Stimulated activated CD4-positive, alpha-beta T cell treated with anti-CD3 and anti-CD28 coated beads, TNF-alpha, amount 100 ng/mL, for 48 hours (primary cell): ENCODE measurements at regions not wholly inside any gene's neighbourhood (a gene's known extent, or its start where the extent isn't known, plus 50 kb on each side); places are given as distances from the start of the nearest gene placed in this dataset.
"Not testable (repeated sequence)": the region's sequence is repeated elsewhere in the genome, so short reads cannot be mapped to it uniquely, and the experiment has no call there.

Experiments used
- DNase-seq, 3 donors: peaks; one replicate each; pipeline ENCODE4 v3.0.0-alpha.2; 2020; ENCODE audit warnings: low read depth in 3 of 3

DNA sequence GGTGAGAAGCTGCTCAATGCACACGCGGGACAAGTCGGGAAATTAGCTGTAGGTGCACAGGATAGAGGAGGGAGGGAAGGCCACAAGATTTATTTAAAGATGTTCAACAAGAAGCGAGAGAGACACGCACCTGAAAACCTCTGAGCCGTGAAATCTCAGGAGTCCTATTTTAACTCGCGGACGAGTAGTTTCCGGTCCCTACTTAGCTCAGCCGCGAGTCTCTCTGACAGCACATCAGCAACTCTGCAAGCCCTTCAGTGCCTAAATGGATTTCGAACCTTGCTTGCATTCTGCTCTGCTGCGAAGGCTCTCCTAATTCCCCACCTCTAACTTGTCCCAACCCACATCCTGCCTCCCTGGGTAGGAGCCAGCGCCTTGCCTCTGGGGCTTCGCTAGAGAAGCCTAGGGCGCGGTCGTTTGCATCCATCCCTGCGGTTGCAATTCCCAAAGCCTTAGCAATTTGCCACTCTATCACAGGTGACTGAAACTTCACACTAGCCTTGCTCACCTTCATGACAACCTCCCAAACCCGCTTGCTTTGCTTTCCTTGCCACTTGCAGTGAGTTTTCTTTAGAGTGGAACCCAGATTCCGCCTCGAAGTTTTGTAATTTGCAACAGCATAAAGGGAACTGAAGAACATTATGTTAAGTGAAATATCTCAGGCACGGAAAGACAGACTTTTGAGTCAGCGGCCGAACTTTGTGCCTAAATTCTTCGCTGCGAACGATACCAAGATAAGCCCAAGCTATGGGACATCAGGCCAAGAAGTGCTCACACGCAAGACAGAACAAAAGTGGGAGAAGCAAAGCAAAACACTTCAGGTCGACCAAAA lies 202.8 kb downstream of the KDM5D start:
- DNase-seq, result no peak

DNA sequence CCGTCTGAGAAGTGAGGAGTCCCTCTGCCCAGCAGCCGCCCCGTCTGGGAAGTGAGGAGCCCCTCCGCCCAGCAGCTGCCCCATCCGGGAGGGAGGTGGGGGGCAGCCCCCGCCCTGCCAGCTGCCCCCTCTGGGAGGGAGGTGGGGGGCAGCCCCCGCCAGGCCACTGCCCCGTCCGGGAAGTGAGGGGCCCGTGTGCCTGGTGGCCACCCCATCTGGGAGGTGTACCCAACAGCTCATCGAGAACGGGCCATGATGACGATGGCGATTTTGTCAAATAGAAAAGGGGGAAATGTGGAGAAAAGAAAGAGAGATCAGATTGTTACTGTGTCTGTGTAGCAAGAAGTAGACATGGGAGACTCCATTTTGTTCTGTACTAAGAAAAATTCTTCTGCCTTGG lies 208.8 kb downstream of the KDM5D start:
- DNase-seq, result not testable (repeated sequence)

DNA sequence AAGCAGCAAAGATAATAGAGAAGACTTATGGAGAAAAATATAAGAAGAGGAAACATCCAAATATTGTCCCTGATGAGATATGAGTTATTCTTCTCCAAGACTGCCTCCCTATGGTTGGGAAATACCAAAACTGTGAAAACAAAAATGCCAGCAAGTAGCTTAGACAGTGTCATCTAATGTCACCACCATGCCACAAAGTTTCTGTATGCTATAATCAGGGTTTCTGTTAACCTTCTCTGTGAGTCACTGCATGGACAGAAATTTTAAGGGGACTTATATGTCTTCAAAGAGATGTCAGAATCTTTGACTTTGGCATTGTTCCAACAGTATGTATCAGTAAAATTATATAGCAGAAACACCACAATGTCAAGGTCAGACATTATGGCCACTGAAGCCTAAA lies 222.6 kb downstream of the KDM5D start:
- no peak for DNase-seq

DNA sequence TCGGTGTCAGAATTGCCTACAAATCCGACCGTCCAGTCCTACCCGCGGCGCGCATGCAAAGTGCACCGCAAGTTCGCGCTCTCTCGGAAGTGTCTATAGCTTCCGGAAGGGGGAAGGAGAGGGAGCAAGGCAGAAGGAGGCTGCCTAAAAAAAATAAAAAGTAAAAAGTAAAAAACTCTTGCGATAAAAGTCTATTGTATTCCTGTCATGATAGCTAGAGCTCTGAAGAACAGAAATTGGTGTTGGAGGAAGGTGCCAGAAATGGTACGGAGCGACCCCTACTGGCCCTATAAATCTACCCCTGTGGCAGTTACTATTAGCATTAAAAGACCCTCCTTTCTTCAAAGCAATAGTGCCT lies 241.5 kb downstream of the KDM5D start:
- peak in 1 of 3 donors; percentile 0 for DNase-seq

DNA sequence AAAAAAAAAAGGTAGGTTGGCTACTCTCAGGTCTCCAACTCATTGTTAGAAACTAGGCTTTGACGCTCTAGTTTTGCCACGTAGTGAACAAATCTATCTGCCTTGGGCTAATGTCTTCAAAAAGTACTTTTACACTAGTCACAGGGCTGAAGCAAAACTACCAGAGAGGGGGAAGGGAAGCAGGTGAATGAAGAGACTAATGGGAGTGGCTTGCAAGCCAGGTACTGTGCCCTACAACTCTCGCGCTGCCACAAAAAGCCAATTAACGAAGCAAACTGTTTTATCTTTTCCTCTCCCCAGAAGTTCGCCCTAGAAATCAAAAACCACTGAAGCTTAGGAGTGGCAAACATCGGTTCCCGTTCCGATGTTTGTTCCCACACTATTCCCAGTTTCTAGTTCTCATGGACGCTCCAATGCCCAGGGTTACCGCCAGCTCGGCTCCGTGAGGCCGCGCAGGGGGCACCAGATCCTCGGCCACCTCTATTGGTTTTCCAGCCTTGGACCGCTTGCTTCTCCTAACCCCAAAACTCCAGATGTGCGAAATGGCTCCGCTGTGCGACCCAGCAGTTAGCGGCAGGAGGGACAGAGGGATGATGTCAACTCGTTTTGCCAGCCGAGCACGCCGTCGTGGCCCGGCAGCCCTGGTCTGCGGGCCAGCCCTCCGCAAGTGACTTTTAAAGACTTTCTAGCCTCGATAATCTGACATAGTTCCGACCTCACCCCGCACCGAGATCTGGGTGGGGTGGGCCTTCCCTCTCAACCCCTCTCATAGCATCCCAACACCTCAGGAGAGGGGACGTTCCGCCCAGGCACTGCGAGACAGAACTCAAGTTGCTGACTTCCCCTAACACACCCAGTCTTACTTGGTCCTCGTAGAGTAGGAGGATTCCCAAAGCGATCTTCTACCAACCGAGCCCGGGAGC lies 242.1 kb downstream of the KDM5D start:
- no peak for DNase-seq

DNA sequence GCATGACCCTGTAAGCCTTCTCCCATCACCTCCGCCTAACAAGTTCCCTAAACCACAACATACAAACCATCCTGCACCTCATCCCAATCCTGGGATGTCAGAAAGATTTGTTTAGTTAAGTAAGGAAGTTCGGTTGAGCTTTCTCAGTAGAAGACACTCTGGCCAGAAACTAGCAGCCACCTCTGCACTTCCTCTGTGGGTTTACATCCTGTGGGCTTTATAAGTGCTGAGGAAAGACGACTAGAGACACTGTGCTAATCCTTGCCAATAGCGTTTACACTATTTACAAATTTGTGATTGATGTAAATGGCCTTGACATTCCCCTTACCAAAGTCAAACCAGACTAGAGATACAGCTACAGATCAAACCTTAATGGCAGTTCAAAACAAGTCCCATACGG lies 246.0 kb downstream of the KDM5D start:
- DNase-seq, result no peak

DNA sequence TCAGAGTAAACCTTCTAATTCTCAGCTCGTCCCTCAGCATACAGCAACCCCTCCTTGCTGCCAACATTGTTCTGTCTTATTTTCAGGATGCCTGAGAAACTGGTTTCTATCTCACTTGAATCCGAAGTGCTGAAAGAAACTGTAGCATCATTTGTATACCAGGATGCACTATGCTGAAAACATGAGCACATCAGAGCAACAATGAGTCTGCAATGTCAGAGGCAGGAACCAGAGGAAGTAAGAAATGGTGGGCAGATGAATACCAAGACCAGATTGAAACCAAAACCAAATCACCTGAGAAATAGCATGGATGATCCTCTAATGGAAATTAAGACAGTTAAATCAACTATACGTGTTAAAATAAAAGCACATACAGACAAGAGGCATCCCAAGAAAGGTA lies 257.0 kb downstream of the KDM5D start:
- no peak for DNase-seq

DNA sequence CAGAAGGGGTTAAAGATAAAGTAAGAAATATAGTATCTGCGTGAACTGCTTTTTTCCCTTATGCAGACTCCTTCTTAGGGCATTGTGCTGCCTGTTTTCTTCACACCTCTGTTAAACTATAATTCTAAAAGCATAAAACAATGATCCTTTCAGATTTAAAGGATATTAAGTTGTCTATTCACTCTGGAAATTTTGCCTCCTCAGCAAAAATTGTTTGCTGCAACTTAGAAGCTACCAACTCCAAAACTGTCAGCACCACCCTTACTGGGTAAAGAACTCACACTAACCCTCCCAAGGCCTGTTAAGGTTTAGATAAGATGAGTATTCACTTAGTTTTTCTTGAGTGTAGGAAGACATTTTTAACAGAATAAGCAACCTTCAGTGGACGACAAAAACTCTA lies 259.5 kb downstream of the KDM5D start:
- DNase-seq, result no peak

DNA sequence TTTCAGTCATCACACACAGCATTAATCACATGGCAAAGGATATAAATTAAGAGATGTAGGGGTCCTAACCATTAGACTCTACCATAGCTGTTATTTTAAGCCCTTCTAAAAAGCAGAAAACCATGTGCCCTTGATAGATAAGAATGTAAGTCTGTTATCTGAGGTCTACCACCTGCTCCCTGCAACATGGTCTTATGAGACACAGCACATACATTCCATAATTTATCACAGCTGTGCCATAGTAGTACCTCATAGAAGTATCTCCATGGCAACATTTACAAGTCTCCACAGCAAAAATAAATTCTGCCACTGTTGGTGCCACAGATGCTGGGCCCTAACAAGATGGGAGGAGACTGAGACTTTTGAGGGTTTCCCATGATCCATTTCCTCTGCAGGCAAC lies 265.4 kb downstream of the KDM5D start:
- no peak for DNase-seq

DNA sequence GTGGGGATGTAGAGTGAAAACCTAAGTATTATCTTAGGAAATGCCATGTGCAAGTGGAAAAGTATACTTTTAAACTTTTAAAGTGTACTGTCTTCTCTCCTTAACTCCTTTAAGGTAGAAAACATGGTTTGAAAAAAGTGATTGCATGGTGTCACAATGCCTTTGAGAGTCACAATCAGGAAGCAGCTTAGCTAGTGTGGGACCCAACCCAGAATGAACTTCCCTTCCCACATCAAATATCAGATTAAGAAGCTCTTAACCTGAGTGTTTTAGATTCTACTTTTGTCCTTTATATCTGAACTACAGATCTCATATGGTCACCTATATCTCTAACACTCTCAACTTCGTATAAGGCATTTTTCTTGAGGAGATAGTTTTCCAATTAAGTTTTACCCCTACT lies 266.6 kb downstream of the KDM5D start:
- no peak for DNase-seq

DNA sequence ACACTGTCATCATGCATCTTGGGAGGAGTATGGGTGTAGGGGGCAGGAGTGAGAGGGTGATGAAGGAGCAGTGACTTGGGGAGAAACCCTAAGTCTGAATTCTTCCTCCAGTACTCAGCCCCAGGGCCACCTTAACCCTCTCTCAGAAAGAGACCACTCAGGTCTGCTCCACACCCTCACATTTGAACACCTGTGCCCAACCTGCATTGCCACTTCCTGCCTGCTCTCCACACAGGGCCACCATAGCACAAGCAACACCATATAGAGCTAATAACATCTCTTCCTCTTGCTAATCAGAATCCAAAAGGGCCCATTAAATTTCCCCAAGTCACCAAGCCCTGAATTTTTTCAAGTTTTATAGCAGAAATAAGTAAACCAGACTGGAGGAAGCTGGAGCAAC lies 278.7 kb downstream of the KDM5D start:
- no peak for DNase-seq

DNA sequence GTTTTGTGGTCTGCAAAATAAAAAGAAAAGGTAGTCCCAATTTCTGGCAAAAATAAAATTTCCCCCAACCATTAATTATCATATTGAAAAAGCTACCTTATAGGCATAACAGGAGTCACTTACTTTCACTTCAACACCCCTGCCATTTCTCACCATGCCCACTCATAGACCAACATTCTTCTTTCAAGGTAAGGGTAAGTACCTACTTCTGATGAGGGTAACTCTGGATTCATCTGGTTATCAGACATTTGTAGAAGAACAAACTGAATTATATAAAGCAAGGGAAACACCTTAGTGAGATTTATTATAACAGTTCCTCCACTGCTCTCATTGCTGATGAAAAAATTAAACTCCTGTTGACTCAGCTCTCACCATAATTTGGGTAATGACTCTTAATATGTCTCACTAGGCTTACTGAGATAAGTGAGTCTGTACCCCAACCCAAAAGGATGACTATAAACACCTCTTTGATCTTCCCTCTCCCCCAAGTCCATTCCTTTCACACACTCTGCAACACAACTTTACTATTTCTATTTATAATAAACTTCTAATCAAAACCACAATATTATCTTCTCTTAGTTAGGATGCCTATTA lies 287.6 kb downstream of the KDM5D start:
- DNase-seq, result no peak

DNA sequence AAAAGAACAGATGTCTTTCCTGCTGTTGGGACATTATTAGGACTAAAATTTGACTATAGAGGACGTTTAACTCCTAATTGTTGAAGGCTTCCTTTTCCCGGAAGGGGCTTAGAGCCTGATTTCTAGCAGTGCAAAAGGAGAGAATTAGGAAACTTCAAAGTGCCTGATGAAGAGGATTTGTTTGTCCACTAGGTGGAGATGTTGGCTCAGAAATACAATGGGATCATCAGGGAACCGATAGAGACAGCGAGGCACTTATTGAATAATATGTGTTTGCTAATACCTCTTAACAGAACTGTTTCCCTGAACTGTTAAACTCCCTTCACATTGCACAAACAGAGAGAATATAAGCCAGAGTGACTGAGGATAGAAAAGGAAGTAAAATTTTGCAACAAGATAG lies 311.5 kb downstream of the KDM5D start:
- DNase-seq, result no peak

DNA sequence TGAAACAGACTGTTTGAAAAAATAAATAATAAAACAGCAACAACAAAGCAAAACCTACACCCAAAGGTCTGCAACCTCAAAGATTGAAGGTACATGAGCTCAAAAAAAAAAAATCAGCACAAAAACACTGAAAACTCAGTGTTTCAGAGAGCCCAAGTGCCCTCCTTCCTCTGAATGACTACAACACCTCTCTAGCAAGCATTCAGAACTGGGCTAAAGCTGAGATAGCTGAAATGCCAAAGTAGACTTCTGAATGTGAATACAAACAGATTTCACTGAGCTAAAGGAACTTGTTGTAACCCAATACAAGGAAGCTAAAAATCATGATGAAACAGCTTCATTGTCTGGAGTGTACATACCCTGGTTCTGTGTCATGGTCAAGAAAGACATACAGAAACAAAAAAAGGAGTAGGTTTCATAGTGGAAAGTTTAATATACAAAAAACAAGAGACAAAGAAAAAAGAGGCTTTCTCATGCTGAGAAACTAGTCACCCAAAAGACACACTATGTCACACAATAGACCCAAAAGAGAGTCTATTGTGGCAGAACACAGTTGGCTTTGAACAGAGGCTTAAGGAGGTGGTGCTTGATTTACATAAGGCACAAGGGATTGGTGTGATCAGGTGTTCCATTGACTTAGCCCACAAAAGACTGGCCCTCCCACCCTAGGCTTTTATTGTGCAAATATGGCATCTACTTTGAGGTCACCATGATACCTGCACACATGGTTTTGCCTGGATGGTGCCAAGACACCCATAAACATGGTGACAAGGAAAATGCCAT lies 316.6 kb downstream of the KDM5D start:
- no peak for DNase-seq

DNA sequence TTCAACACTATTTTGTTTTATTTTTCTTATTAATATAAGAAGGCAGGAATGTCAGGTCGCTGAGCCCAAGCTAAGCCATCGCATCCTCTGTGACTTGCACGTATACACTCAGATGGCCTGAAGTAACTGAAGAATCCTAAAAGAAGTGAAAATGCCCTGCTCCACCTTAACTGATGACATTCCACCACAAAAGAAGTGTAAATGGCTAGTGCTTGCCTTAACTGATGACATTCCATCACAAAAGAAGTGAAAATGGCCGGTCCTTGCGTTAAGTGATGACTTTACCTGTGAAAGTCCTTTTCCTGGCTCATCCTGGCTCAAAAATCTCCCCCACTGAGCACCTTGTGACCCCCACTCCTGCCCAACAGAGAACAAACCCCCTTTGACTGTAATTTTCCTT lies 317.3 kb downstream of the KDM5D start:
- not testable (repeated sequence) for DNase-seq

DNA sequence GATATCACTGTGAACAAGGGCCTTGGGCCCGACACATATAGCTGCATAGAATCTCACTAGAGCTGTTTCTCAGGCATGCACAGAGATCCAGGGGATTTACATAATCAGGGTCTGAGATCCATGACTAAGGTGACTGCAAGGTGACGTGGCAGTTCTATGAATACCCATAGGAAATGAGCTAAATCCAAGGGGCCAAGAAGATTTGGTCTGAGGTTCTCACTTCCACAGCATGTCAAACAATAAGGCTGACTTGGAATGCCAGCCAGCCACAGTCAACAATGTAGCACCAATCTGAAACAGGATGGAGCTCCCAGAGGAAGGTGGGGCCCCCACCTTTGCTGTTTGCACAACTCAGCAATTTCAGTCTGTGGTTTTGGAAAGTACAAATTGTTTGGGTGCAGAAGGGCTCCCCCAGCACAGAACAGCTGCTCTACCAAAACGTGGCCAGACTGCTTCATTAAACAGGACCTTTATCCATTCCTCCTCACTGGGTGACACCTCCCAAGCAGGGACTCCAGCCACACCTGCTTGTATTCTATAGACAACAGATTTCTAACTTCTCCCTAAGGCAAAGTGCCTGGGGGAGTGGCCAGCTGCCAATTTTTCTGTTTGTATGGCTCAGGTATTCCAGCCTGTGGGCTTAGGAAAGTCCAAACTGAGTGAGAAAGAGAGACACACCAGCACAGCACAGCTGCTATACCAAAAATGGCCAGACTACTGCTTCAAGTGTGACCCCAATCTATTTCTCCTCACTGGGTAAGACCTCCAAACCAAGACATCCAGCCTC lies 333.4 kb downstream of the KDM5D start:
- no peak for DNase-seq

DNA sequence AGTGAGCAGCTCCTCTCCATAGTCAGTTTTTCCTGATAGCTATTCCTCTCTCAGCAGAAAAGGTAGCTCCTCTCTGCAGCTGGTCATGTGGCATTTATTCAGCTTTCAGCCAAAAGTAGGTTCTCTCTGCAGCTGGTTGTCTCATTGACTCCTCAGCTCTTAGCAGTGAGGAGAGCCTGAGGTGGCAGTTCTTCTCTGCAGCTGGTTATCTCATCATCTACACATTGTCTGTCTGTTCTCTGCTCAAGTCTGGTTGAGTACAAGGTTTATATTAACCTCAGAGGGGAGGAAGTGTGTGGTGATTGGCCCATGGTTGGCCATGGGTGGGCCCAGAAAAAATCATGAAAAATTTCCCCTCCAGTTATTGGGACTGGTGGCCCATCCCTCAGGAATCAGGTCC lies 338.3 kb downstream of the KDM5D start:
- DNase-seq, result no peak

DNA sequence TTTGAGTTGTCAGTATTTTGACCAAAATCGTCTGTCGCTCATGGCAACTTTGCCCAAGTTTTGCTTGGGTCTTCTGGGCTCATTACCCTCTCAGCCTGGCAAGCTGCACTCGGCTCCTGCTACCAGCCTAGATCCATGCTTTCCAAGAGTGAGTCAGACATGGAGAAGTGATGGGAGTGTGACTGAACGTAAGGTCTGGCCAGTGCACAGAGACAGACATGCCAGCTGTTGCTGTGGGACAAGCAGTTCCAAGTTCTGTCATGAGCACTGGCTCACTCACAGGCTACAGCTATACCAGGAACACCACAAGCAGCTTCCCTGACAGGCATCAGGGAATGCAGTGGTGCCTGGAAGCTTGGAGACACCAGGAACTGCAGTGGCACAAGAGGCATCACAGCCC lies 338.9 kb downstream of the KDM5D start:
- DNase-seq, result no peak

DNA sequence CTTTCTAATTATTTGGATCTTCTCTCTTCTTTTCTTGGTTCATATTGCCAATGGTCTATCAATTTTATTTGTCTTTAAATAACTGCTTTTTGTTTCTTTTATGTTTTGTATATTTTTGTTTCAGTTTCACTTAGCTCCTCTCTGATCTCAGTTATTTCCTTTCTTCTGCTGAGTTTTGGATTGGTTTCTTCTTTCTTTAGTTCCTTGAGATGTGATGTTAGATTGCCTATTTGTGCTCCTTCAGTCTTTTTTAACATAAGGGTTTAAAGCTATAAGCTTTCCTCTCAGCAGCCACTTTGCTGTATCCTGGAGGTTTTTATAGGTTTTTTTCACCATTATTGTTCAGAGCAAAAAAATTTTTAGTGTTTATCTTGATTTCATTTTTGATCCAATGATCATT lies 351.6 kb downstream of the KDM5D start:
- no peak for DNase-seq

DNA sequence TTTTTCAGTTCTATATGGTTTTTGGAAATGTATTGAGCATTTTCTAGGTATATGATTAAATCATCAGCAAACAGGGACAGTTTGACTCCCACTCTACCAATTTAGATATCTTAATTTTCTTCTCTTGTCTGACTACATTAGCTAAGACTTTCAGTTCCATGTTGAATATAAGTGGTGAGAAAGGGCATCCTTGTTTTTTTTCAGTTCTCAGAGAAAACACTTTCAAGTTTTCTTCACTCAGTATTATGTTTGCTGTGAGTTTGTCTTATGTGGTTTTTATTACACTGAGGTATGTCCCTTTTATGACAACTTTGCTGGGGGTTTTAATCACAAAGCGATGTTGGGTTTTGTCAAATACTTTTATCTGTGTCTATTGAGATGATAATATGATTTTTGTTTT lies 352.6 kb downstream of the KDM5D start:
- no peak for DNase-seq

DNA sequence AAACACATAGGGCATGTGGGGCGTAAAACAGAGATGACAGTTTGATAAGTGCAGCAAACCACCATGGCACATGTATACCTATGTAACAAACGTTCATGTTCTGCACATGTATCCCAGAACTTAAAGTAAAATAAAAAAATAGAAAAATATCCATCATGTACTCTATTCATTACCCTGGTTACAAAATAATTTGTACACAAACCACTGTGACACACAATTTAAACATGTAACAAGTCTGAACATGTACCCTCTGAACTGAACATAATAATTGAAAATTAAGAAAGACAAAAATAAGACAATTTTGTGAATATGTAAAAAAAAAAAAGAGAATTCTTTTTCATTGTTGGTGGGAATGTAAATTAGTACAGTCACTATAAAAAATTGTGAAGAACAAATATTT lies 379.2 kb downstream of the KDM5D start:
- no peak for DNase-seq
